Cardiac fibroblast (primary cell): ENCODE measurements at regions not wholly inside any gene's neighbourhood (a gene's known extent, or its start where the extent isn't known, plus 50 kb on each side); places are given as distances from the start of the nearest gene placed in this dataset.
"Not testable (repeated sequence)": the region's sequence is repeated elsewhere in the genome, so short reads cannot be mapped to it uniquely, and the experiment has no call there.

Source experiments
- DNase-seq, 2 donors: peaks; one replicate each; pipeline versions ENCODE4 v3.0.0 to v3.0.0-alpha.2; 2010; ENCODE audit warnings: low read depth in 2 of 2
- H3K4me3 ChIP-seq, 2 donors: replicated peaks in 1 of 2; 1 replicate in 1 of 2; 2 replicates in 1 of 2; pipeline ENCODE4 v1.5.1; 2011; ENCODE audit warnings: low read depth in 2 of 2, low read length in 2 of 2, mild to moderate bottlenecking in 2 of 2, moderate library complexity in 1 of 2
- CTCF ChIP-seq: IDR thresholded peaks from one replicate; pipeline ENCODE4 v1.5.1; 2011; ENCODE audit warnings: low read depth, mild to moderate bottlenecking, low read length, inconsistent platforms

GRCh38 chr2:136286423-136286822 lies 168.5 kb upstream of the CXCR4 start:
- TF ChIP-seq CTCF = no peak
- DNase-seq = no peak
- H3K4me3 ChIP-seq = no peak overlapping the region

DNA sequence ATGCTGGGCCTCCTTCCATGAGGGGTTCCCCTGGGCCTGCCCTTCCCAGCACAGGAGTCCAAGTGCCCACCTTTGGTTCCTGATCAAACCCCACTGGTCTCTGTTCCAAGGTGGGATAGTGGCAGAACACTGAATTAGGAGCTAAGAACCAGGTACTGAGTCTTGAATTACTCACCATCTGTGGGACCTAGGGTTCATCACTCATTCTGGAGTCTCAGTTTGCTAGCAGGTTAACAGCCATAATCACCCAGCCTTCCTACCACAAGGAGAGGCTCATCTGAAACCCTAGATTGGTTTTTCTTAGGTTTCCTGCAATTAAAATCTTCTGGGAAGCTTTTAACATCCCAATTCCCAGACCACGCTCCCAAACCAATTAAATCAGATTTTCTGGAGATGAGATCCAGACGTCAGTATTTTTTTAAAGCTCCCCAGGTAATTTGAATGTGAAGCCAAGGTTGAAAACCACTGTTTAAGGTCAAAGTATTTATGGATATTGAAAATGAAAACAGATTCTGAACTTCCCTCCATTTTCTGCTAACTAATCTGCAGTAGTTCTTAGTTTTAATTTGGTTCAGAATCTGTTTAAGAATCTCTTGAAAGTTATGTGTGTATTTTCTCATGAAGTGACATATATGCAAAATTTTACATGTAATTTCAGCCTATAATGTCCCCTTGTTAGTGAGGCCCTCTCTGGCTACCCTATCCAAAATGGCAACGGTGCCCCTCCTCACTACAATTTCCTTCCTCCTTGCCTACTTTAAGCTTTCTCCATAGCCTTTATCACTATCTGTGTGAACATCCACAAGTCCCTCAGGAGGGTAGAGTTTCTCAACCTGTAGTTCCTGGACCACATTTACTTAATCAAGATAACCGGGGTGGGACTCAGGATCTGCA lies 166.5 kb upstream of the CXCR4 start:
- no peak for TF ChIP-seq CTCF
- no peak for DNase-seq
- H3K4me3 ChIP-seq = no peak overlapping the region

- no peak overlapping the region for H3K4me3 ChIP-seq
- TF ChIP-seq CTCF = no peak
- no peak for DNase-seq
Measured at GRCh38 chr2:136282251-136282650, 164.3 kb upstream of the CXCR4 start.

GRCh38 chr2:136281281-136282114 lies 163.5 kb upstream of the CXCR4 start:
- no peak overlapping the region for H3K4me3 ChIP-seq
- no peak for DNase-seq
- no peak for TF ChIP-seq CTCF

- not testable (repeated sequence) for DNase-seq, H3K4me3 ChIP-seq
Measured at GRCh38 chr2:136266346-136266745, 148.4 kb upstream of the CXCR4 start.

- H3K4me3 ChIP-seq = no peak overlapping the region
- DNase-seq = no peak
- TF ChIP-seq CTCF = no peak
Measured at GRCh38 chr2:136259551-136259950, 141.6 kb upstream of the CXCR4 start.

- H3K4me3 ChIP-seq = no peak overlapping the region
- no peak for TF ChIP-seq CTCF
- DNase-seq = no peak
Measured at GRCh38 chr2:136257893-136258292, 139.9 kb upstream of the CXCR4 start.
